Neural cell (in vitro differentiated cells): ENCODE measurements at regions not wholly inside any gene's neighbourhood (a gene's known extent, or its start where the extent isn't known, plus 50 kb on each side); places are given as distances from the start of the nearest gene placed in this dataset.

ENCODE experiments used
- H2AFZ ChIP-seq: fragments of 200-600, 300-800 bp; sonication (generic), shearing (Covaris generic); 2 replicates; pipeline ENCODE4 v1.6.0; 2014; ENCODE audit warnings: low read depth, mild to moderate bottlenecking, antibody characterized with exemption, low read length, moderate library complexity
- H3F3A ChIP-seq: fragments of 200-600 bp; shearing (Covaris generic); 2 replicates; pipeline ENCODE4 v1.6.1; 2016; ENCODE audit warnings: mild to moderate bottlenecking, moderate library complexity, mixed read lengths, antibody characterized with exemption, low read length; ENCODE audit not compliant: insufficient read depth, poor library complexity, severe bottlenecking
- H3K27ac ChIP-seq: fragments of 200-600, 300-800 bp; sonication (generic), shearing (Covaris generic); 2 replicates; pipeline ENCODE4 v1.5.1; 2014; ENCODE audit warnings: mild to moderate bottlenecking, low read length, moderate library complexity
- H3K27me3 ChIP-seq: fragments of 300-800, 200-600 bp; sonication (generic), shearing (Covaris generic); 2 replicates; pipeline ENCODE4 v1.6.0; 2014; ENCODE audit warnings: mild to moderate bottlenecking, low read depth, low read length, moderate library complexity; ENCODE audit not compliant: insufficient read depth
- H3K36me3 ChIP-seq: fragments of 300-800, 200-600 bp; sonication (generic), shearing (Covaris generic); 2 replicates; pipeline ENCODE4 v1.5.1; 2014; ENCODE audit warnings: mild to moderate bottlenecking, antibody characterized with exemption, low read length, moderate library complexity; ENCODE audit not compliant: insufficient read depth
- H3K4me2 ChIP-seq: fragments of 300-800, 200-600 bp; sonication (generic), shearing (Covaris generic); 2 replicates; pipeline ENCODE4 v1.6.0; 2014; ENCODE audit warnings: mild to moderate bottlenecking, low read length
- H3K4me3 ChIP-seq: fragments of 300-800, 200-600 bp; sonication (generic), shearing (Covaris generic); 2 replicates; pipeline ENCODE4 v1.5.1; 2014; ENCODE audit warnings: mild to moderate bottlenecking, low read length, moderate library complexity
- H3K79me2 ChIP-seq: fragments of 200-600 bp; shearing (Covaris generic); replicated peaks from 2 replicates; pipeline ENCODE4 v1.6.0; 2014; ENCODE audit warnings: mild to moderate bottlenecking, low read length, moderate library complexity; ENCODE audit not compliant: insufficient read depth
- H3K9ac ChIP-seq: fragments of 300-800, 200-600 bp; sonication (generic), shearing (Covaris generic); 2 replicates; pipeline ENCODE4 v1.6.1; 2016; ENCODE audit warnings: mild to moderate bottlenecking, low read length, mixed read lengths
- H3K9me2 ChIP-seq: fragments of 200-600 bp; shearing (Covaris generic); 2 replicates; pipeline ENCODE4 v1.6.1; 2016; ENCODE audit warnings: mild to moderate bottlenecking, low read length, mixed read lengths; ENCODE audit not compliant: insufficient read depth
- H3K9me3 ChIP-seq: fragments of 200-600, 300-800 bp; sonication (generic), shearing (Covaris generic); 2 replicates; pipeline ENCODE4 v1.6.1; 2016; ENCODE audit warnings: mild to moderate bottlenecking, mixed run types, low read length, moderate library complexity, mixed read lengths
- H4K20me1 ChIP-seq: fragments of 200-600 bp; shearing (Covaris generic); 2 replicates; pipeline ENCODE4 v1.6.1; 2016; ENCODE audit warnings: mild to moderate bottlenecking, mixed run types; ENCODE audit not compliant: insufficient read depth
- EP300 ChIP-seq: fragments of 450-650 bp; conservative IDR thresholded peaks from 2 replicates; pipeline ENCODE4 v1.6.1; 2014; ENCODE audit warnings: antibody characterized with exemption, mild to moderate bottlenecking, moderate library complexity; ENCODE audit not compliant: poor library complexity, severe bottlenecking
- EZH2 ChIP-seq: fragments of 200-600, 300-800 bp; shearing (Covaris generic), sonication (generic); IDR thresholded peaks from 2 replicates; pipeline ENCODE4 v1.6.1; 2014; ENCODE audit warnings: antibody characterized with exemption, low read length, borderline replicate concordance, mild to moderate bottlenecking; ENCODE audit not compliant: insufficient read depth, poor library complexity, severe bottlenecking
- MXI1 ChIP-seq: fragments of 450-650 bp; conservative IDR thresholded peaks from 2 replicates; pipeline ENCODE4 v1.6.1; 2014; ENCODE audit warnings: antibody characterized with exemption, mild to moderate bottlenecking; ENCODE audit not compliant: poor library complexity, severe bottlenecking
- POLR2AphosphoS5 ChIP-seq: IDR thresholded peaks from 2 replicates; pipeline ENCODE4 v1.6.1; 2012
- RAD21 ChIP-seq: fragments of 450-650 bp; conservative IDR thresholded peaks from 2 replicates; pipeline ENCODE4 v1.6.1; 2014; ENCODE audit warnings: antibody characterized with exemption, mild to moderate bottlenecking, moderate library complexity
- SMC3 ChIP-seq: fragments of 450-650 bp; conservative IDR thresholded peaks from 2 replicates; pipeline ENCODE4 v1.6.1; 2014; ENCODE audit warnings: antibody characterized with exemption, mild to moderate bottlenecking, moderate library complexity; ENCODE audit not compliant: poor library complexity
- TAF1 ChIP-seq: IDR thresholded peaks from 2 replicates; pipeline ENCODE4 v1.6.1; 2012; ENCODE audit warnings: low read depth
- TF ChIP-seq, protein P1 (sequence below): fragments of 450-650 bp; IDR thresholded peaks from 2 replicates; pipeline ENCODE4 v1.5.1; 2014; ENCODE audit warnings: antibody characterized with exemption, mild to moderate bottlenecking, moderate library complexity; ENCODE audit not compliant: poor library complexity, severe bottlenecking
- TF ChIP-seq, protein P2 (sequence below): IDR thresholded peaks from 2 replicates; pipeline ENCODE4 v1.6.1; 2012; ENCODE audit warnings: borderline replicate concordance

DNA sequence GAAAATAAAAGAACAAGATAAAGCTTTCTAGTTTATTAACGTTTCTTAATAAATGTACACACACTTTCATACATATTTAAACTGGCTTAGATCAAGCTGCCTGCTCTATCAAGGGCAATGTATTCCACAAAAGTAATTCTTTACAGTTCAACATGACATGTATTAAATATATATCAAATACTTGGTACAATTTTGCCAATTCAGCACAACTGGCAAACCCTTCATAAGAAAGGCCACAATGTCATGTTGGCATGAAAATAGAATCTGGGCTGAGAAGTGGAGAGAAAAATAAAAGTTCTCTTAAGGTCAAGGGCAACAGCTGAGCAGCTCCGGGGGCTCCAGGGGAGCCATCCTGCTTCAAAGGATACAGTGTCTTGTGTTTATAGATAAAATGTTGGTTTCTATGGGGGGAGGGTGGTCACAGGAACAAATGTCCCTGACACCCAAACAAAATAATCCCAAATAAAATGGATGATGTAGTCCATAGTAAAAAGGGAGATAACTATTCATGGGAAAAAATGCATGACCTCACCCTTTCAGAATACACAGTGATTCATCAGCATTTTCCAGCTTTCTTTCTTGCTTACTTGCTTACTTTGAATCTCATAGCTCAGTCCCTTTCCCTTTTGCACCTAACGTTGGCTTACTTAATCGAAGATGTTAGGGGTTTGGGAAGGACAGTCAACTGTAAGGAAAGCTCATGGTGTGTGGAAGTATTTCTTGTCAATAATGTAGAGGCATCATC is 494.9 kb downstream of the NYAP2 start:
- Histone ChIP-seq H3K4me3 (no peak overlapping the region), H3K79me2 (no peaks in the 10 kb centered on the region), H3K9me2 (no peaks in the 10 kb centered on the region), H3F3A (no peaks in the 10 kb centered on the region), H3K27ac (no peak overlapping the region), H2AFZ (no peak overlapping the region), H3K9me3 (no peaks in the 10 kb centered on the region), H3K27me3 (no peaks in the 10 kb centered on the region), H3K9ac (no peak overlapping the region), H3K36me3 (no peaks in the 10 kb centered on the region), H3K4me2 (no peak overlapping the region), H4K20me1 (no peaks in the 10 kb centered on the region)
- TF ChIP-seq TAF1, result no peak

DNA sequence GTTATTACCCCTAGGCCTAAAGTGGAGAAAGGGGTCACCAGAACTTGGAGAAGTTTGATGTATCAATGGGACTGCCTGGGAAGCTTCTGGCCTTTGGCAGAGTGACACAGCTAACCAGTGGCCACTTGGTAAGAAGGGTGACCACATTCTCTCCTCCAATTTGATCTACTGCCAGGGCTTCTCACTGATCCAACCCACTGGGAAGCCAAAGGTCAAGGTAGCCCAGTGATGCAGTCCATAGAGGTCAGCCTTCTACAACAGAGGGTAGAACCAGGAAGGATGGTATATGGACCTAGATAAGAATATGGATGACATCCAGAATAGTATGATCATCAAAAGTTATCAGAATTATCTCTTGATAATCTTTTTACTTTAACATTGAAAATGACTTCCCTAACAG is 493.6 kb downstream of the NYAP2 start:
- Histone ChIP-seq H3K27ac (no peak overlapping the region), H2AFZ (no peak overlapping the region), H3K79me2 (no peaks in the 10 kb centered on the region), H3K36me3 (no peaks in the 10 kb centered on the region), H3K4me2 (no peak overlapping the region), H3K27me3 (no peaks in the 10 kb centered on the region), H3K9me3 (no peaks in the 10 kb centered on the region), H3F3A (no peaks in the 10 kb centered on the region), H3K4me3 (no peak overlapping the region), H4K20me1 (no peaks in the 10 kb centered on the region), H3K9me2 (no peaks in the 10 kb centered on the region), H3K9ac (no peak overlapping the region)
- TF ChIP-seq EP300 (no peak), SMC3 (no peak)

DNA sequence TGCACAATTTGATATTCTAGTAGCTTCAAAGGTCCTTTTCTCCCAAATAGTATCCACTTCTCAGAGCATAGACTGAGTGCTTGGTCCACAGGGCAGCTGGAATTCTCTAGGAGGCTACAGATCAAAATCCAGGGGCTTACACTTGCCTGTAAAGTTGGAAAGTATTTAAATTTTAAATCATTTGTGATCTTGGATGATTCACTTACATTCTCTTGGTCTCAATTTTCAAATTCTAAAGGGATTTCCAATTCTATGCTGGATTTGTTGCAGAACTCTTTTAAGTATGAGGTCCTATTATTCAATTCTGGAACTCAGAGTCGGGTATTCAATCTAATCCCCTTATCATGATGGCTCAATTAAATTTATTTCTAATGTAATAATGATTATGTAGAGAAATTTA is 492.3 kb downstream of the NYAP2 start:
- TF ChIP-seq EZH2, result no peak
- no peak overlapping the region for H3K4me3 ChIP-seq
- H3K27ac ChIP-seq, result no peak overlapping the region
- H2AFZ ChIP-seq, result no peak overlapping the region
- H3K9ac ChIP-seq, result no peak overlapping the region
- no peaks in the 10 kb centered on the region for H3K36me3 ChIP-seq
- no peaks in the 10 kb centered on the region for H3K79me2 ChIP-seq
- H3F3A ChIP-seq, result no peaks in the 10 kb centered on the region
- no peaks in the 10 kb centered on the region for H3K9me3 ChIP-seq
- no peaks in the 10 kb centered on the region for H3K9me2 ChIP-seq
- no peak overlapping the region for H3K4me2 ChIP-seq
- no peaks in the 10 kb centered on the region for H3K27me3 ChIP-seq
- H4K20me1 ChIP-seq, result no peaks in the 10 kb centered on the region

DNA sequence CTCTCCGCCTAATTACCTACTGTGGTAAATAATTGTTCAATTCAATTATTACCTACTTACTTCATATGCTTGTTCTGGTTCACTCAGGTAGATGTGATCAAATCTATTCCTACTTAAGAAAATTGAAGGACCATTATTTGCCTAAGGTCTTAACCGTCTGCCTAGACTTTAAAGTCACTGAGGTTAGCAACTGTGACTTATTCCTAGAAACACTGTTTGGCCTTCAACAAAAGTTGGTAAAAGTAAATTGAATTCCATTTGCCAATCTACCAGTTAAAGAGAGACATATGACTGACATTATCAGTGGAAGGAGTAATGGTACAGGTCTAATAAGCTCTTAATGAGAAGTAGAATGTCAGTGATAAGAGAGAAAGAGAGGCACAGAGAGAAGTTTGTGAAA is 491.5 kb downstream of the NYAP2 start:
- no peak overlapping the region for H3K4me2 ChIP-seq
- no peak overlapping the region for H3K4me3 ChIP-seq
- no peaks in the 10 kb centered on the region for H3K9me2 ChIP-seq
- H2AFZ ChIP-seq, result no peak overlapping the region
- H3K9ac ChIP-seq, result no peak overlapping the region
- no peak for TF ChIP-seq POLR2AphosphoS5
- no peak for TF ChIP-seq MXI1
- no peak for TF ChIP-seq EP300
- no peak for TF ChIP-seq EZH2
- TF ChIP-seq RAD21, result no peak
- TF ChIP-seq, protein P1, sequence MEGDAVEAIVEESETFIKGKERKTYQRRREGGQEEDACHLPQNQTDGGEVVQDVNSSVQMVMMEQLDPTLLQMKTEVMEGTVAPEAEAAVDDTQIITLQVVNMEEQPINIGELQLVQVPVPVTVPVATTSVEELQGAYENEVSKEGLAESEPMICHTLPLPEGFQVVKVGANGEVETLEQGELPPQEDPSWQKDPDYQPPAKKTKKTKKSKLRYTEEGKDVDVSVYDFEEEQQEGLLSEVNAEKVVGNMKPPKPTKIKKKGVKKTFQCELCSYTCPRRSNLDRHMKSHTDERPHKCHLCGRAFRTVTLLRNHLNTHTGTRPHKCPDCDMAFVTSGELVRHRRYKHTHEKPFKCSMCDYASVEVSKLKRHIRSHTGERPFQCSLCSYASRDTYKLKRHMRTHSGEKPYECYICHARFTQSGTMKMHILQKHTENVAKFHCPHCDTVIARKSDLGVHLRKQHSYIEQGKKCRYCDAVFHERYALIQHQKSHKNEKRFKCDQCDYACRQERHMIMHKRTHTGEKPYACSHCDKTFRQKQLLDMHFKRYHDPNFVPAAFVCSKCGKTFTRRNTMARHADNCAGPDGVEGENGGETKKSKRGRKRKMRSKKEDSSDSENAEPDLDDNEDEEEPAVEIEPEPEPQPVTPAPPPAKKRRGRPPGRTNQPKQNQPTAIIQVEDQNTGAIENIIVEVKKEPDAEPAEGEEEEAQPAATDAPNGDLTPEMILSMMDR, result no peak
- no peak for TF ChIP-seq SMC3
- TF ChIP-seq, protein P2, sequence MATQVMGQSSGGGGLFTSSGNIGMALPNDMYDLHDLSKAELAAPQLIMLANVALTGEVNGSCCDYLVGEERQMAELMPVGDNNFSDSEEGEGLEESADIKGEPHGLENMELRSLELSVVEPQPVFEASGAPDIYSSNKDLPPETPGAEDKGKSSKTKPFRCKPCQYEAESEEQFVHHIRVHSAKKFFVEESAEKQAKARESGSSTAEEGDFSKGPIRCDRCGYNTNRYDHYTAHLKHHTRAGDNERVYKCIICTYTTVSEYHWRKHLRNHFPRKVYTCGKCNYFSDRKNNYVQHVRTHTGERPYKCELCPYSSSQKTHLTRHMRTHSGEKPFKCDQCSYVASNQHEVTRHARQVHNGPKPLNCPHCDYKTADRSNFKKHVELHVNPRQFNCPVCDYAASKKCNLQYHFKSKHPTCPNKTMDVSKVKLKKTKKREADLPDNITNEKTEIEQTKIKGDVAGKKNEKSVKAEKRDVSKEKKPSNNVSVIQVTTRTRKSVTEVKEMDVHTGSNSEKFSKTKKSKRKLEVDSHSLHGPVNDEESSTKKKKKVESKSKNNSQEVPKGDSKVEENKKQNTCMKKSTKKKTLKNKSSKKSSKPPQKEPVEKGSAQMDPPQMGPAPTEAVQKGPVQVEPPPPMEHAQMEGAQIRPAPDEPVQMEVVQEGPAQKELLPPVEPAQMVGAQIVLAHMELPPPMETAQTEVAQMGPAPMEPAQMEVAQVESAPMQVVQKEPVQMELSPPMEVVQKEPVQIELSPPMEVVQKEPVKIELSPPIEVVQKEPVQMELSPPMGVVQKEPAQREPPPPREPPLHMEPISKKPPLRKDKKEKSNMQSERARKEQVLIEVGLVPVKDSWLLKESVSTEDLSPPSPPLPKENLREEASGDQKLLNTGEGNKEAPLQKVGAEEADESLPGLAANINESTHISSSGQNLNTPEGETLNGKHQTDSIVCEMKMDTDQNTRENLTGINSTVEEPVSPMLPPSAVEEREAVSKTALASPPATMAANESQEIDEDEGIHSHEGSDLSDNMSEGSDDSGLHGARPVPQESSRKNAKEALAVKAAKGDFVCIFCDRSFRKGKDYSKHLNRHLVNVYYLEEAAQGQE, result no peak
- no peak for TF ChIP-seq TAF1
- no peaks in the 10 kb centered on the region for H4K20me1 ChIP-seq
- no peaks in the 10 kb centered on the region for H3K27me3 ChIP-seq
- no peak overlapping the region for H3K27ac ChIP-seq
- H3K79me2 ChIP-seq, result no peaks in the 10 kb centered on the region
- H3F3A ChIP-seq, result no peaks in the 10 kb centered on the region
- H3K9me3 ChIP-seq, result no peaks in the 10 kb centered on the region
- H3K36me3 ChIP-seq, result no peaks in the 10 kb centered on the region
